Activated naive CD8-positive, alpha-beta T cell treated with anti-CD3 and anti-CD28 coated beads, Interleukin-2, amount 50 U/mL, for 16 hours (primary cell): ENCODE measurements at regions not wholly inside any gene's neighbourhood (a gene's known extent, or its start where the extent isn't known, plus 50 kb on each side); places are given as distances from the start of the nearest gene placed in this dataset.

Experiments
- DNase-seq: peaks from one replicate; pipeline ENCODE4 v3.0.0-alpha.2; 2020; ENCODE audit warnings: low read depth, low spot score

DNA sequence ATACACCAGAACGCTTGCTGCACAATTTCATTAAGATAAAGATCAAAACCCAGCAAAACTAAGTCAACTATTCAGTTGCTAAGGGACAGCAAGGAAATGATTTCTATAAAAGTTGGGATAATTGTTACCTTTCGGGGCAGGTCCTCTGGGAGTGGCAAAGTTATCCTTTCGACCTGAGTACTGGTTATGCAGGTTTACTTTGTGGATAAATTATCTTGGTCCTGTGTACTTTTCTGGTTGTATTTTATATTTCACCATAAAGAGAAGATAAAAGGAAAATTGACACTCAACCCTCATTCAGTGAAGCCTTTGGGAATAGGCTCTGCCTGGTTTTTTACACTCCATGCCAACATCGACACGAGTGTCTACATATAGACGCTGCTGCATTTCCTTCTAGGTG, 146.5 kb downstream of the SYK start:
- no peak for DNase-seq

DNA sequence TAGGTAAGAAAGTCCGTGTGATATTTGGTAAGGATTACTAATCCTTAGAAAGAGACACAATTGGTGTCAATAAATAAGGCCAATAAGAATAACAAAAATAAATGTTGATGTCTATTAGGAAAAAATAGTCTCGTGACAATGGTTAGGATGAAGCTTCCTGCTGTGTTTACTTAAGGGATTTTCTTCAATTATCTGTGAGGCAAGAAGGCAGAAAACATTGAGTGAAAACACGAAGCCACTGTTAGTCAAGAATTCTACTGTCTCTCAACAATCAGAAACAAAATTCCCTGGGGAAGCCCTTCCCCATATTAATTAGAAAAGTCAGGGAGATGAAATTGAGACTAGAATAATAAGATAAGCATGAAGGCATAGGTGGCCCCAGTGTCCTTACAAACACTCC, 149.0 kb downstream of the SYK start:
- DNase-seq = no peak

DNA sequence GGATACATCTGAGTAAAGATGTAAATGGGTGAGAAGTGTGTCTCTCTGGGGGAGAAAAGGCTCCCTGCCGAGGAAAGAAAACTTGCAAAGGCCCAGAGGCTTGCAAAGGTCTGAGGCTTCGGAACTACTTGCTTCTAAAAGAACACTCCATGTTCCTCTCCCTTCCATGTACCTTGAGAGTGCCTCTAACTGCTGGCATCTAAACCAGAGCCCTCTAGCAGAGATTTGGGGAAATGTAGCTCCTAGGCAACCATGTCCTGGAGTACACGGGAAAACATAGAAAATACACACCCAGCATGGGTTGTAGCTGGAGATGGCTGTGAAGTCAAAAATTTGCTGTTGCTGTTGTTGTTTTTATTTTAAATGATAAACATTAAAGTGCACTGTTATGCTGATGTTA, 151.6 kb downstream of the SYK start:
- DNase-seq = no peak

DNA sequence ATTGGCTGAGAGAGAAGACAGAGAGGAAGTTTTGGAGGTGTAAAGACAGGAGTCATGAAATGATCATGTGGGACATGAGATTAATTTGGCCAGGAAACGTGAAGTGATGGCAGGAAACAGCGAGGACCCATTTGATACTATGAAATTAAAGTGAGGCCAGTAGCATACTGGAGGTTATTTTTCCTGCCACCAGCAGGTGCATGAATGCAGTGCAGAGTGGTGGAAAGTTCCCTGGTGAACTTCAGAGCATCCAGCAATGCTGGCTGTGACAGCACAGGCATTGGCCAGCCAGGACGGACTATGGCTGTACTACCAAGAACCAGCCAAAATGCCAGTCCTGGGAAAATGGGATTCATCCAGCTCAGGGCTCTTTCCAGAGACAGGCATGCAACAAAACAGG, 152.2 kb downstream of the SYK start:
- no peak for DNase-seq

DNA sequence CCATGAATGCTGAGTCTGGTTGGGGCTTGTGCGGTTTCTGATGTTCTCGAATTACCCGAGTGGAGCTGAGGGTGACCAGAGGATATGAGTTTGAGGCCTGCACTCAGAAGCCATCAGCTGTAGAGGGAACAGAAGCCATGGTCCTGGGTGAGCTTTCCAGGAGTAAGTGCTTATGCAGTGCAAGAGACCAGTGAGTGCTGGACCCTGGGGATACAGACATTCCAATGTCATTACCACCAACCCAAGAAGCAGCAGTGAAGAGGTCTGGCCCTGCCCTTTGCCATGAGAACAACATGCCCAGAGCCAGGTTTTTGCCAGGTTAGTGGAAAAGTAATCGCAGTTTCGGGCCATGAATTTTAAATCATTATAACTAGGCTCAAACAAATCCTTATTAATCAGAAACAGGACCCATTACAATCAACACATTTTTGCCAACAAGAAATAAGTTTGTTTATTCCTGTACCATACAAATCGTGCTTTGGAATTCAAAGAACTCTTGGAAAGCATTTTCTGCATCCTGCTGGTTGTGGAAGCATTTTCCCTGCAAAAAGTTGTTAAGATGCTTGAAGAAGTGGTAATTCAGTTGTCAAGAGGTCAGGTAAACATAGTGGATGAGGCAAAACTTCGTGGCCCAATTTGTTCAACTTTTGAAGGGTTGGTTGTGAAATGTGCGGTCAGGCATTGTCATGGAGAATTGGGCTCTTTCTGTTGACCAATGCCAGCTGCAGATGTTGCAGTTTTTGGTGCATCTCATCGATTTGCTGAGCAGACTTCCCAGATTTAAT, 154.6 kb downstream of the SYK start:
- DNase-seq = no peak

DNA sequence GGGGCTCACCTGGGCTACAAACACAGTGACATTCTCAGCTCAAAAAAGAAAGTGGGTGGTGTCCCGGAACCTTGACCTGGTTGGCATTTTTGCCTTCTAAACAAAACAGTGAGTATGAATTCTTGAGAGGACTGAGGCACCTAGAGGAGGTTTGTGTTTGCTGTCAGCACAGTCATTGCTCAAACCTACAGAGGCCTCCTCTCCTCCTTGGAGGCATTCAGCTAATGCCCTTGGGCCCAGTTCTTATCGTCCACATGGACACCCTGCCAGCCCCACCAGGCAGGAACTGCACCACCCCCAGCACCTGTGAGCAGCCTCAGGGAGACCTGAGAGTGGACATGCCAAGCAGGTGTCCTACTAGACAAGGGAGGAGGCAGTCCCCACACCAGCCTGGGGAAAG, 156.7 kb downstream of the SYK start:
- no peak for DNase-seq

DNA sequence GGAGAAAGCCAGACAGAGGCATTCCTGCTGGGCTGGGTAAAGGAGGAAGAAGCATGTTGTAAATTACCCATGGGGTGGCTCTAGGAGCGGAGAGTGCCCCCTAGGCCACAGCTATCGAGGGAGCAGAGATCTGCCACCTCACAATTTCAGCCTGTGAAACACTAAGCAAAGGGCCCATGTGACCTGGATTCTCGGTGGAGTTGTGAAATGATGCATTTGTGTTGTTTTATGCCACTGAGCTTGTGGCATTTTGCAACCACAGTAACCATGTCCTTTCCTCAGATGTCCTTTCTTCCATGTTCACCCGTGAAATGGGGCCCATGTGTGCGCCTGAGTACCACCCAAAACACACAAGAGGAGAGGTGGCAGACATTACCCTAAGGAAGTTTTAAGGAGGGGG, 159.3 kb downstream of the SYK start:
- DNase-seq = no peak

DNA sequence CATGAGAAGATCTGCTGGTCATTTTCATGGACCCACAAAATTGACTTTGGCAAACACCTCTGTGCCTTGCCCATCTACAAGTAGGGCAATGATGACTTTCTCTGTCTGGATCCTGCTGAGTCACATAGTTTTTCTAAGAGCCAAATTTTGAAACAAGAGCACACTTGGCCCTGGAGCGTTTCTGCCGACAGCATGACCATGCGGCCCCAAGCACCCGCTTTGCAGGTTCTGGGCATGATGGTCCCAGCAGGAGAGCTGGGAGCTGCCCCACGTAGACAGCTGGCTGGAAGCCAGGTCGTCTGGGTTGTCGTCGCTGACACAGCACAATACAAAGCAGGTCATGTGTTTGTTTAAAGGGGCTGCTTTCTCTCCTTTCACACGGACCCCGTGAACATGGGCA, 159.8 kb downstream of the SYK start:
- no peak for DNase-seq

DNA sequence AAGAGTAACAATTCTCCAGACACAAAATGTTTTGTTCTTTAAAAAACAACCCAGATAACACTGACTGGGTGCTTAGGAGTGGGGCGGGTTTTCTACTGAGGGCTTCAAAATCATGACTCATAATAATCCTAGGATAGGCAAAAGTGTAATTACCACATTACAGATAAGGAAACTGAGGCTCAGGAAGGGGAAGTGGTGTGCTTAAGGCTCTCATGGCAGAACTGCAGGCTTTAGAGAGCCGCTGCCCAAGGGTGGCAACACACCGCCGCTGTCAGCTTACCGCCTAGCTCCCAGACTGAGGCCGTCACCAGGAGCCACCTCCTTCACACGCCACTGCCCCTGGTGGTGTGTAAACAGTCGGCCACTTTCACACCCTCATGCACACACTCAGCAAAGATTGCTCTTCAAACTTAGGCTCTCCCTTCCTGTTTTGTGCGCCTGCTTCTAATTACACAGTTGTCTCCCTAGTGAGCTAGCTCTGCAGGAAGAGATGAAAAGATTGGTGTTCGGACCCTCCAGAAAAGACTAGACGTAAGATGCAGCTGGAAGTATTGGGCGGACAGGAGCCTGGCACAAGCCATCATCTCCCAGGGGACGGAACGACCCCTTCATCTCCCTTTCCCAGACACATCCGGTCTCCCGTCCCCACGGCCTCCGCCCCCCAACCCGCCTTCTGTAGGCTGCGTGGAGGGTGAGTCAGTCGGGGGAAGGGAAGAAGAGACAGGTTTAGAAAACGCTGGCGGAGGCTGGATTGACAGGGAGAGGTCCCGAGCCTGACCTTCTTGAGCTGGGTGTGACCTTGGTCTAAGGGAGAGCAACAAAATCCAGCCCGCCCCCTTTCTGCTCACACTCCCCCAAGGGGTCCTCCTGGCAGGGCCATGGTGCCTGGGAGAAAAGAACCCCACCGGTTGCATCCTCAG, 162.7 kb downstream of the SYK start:
- DNase-seq = no peak

DNA sequence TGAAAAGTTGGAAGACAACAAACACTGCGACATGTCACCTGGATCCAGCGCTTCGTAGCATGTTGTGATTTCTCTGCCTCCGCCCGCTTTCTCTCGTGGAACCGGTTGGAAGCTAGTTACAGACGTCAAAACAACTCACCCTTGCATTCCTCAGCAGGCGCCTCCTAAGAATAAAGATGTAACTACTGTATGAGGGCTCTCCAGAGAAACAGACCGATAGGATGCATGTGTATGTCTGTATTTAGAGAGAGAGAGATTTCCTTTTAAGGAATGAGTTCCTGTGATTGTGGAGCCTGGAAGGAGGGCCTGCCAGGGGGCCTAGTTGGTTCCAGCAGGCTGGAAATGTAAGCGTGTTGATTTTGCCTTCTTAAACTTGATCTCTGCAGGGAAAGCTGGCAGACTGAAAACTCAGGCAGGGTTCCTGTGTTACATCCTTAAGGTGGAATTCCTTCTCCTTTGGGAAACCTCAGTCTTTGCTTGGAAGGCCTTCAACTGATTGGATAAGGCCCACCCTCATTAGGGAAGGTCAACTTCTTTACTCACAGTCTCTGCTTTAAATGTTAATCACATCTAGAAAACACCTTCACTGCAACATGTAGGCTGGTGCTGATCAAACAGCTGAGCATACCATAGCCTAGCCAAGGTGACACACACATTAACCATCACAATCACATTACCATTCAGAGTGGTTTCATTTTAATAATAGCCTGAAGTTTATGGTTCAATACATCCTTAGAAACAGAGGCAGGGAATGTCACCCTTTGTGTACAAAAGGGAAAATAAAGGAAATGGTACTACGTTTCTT, 163.8 kb downstream of the SYK start:
- DNase-seq = no peak

DNA sequence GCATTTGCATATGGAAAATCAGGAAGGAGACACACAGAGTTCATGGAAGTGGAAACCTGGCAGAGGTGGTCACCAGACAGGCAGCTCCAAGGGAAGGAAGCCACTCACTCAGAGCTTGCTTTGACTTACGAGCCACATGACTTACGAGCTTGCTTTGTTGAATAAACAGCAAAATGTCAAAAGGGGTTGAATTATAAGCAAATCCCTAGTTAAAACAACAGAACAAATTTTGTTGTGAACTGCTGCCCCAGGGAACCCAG, 164.3 kb downstream of the SYK start:
- DNase-seq = no peak

DNA sequence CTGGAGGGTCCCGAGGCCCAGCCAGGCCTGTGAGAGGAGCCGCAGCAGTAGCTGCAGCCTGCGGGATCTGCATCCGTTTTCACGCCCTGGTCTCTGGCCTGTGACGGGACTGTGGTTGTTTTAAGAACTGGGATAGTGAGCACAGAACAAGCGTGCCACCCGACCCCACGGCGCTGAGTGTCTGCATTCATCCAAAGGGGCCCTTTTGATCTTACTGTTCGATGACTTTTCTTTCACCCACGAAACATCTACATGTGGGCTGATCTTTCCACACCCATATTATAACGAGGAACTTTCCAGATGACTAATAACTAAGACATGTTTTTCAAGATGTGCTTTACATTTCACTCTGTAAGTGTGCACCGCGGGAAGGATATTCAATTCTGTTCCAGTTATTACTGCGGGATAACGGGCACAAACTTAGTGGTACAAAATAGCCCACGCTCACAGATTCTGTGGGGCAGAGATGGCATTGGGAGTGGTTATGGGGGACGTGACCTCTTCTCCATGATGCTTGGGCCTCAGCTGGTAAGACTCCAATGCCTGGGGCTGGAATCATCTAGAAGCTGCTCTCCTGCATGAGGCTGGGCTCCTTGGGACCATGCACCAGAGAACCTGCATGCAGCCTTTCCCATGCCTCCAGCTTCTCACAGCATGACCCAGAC, 165.0 kb downstream of the SYK start:
- no peak for DNase-seq

DNA sequence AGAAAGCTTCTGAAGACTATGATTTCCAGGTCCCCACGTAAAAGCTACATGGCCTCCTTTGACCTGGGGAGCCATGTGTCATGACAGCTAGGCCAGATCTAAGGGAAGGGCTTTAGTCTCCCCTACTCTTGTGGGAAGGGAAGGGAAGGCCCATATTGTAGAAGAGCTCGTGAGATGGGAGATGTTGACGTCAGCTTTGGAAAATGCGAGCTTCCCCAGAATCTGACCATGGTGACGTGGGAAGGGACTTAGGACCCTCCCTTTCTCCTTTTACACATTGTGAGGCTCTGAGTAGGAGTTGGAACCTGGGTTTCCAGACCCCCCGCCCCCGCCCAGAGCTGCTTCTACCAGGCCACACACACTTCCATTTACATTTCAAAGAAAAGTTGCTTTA, 165.5 kb downstream of the SYK start:
- no peak for DNase-seq

DNA sequence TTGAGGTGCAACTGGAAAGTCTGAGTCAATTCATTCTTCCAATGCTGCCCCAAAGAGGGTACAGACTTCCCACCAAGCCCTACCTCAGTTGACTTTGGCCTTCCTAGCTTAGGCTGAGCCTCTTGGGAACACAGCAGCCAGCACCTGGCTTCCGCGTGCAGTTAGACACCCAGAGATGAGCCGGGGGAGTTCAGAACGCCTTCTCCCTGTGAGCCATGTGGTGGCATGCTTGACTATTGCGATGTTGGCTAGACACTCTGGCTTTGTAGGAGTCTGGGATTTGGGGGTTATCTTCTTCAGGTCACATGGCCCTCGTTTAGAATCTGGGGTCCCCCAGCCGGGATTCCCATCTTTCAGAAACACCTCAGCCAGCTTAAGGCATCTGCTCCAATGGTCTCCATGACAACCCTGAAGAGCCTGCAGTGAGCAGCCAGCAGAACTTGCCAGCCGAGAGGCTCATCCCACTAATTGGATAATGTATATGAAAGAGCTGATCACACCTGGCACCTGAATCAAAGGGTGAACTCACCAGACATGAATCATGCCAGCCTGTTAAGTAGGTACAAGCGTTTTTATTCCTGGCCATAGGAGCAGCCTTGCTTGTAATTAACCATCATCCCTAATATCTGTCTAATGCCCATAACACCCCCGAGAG, 167.5 kb downstream of the SYK start:
- DNase-seq = no peak

DNA sequence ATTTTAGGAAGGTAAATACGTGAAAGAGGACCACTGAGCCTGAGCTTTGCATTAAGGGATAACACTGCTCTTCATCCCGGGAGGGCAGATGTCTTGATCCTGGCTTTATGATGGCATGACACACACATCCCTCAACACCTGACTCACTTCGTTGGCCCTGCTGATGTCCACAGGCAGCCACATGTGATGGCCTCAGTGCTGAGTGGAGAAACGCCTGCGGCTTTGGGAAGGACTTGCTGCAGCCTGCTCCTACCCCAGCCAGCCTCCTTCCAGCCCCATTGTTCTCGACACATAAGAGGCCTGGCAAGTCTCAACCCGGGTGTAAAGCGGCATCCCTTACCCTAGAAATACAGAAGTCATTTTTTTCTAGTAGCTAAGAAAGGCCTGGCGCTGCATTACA, 169.0 kb downstream of the SYK start:
- no peak for DNase-seq

DNA sequence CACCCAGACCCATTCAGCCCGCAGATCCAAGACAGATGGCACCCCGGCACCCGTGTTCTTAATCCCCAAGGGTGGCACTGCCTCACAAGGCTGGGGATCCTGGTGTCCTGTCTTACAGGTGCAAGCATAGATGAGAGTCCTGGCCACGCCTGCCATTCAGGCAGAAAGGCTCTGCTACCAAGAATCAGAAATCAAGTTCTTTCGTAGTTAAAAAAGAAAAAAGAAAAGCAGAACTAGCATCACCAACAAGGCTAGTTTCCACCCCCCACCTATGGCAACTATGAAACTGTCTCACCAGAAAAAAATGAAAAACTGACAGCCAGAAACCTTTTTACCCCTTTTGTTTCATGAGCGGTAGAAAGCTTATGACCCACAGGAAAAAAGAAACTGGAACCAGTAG, 170.4 kb downstream of the SYK start:
- DNase-seq = no peak

DNA sequence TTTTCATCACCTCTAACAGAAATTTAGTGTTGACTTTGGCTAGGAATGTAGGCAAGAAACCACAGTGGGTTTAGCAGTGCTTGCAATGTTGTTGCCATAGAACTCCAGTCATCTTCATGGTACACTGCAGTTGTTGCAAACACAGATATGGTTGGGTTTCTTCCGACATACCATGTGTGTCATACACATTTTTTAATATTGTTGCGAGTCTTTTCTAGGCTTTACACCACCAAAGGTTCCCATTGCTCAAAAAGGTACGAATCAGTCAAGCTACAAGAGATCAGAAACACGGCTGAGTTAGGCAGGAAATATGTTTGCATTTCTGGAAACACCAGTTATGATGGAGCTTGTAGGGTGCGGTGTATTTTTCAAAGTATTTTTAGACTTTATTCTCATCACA, 172.4 kb downstream of the SYK start:
- no peak for DNase-seq

DNA sequence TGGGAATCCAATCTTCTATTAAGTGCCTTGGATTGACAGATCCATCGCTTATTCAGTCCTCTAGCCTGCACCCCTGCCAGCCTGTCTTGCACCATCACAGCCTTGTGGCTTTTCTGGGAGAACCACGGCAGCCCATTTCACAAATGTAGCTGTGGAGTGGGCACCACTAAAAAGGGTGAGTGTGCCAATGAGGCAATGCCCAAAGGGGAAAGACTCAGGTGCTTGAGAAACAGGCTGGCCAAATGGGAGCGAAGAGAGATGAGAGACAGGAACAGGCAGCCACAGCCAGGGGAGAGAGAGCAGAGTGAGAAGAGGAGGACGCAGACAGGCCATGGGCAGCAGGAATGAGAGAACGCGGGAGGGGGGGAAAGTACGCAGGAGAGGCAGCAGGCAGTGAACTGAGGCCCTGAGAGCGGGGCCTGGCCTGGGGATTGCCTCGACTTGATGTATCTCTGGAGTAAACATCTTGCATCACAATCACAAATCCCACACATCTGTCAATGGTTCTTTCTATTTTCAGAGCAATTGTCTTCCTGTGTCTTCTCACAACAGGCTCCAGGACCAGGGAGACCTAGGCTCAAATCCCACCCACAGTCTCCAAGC, 173.1 kb downstream of the SYK start:
- DNase-seq = no peak

DNA sequence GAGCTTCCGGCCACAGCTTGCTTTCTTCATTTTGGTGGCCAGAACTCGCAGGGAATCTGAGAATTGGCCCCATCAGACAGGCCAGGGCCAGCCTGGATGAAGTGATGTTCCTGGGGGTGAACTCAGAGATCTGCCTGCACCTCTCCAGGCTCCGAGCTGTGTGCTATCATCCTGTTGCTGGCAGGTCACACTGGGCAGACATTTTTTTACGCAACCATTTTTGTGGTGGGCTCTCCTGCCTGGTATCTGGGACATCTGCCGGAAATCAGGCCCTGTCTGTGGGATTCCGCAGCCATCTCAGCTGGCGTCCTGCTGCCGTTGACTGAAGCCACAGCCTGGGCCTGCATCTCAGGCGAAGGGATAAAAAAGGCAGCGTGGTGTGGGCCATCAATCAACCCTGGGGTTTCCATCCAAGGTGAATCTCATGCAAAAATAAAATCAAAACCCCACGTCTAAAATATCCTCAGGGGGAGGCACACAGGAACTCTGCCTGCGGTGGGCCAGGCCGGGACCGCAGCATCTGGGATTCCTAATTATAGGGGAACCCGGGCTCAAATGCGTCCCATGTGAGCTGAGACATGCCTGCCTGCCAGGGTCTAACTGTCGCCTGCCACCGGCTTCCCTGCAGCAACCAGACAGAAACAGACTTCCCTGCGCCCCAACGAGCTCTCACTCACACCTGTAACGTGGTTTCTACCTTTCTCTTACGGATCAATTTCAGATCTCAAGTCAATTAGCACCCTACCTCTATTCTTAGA, 174.3 kb downstream of the SYK start:
- no peak for DNase-seq

DNA sequence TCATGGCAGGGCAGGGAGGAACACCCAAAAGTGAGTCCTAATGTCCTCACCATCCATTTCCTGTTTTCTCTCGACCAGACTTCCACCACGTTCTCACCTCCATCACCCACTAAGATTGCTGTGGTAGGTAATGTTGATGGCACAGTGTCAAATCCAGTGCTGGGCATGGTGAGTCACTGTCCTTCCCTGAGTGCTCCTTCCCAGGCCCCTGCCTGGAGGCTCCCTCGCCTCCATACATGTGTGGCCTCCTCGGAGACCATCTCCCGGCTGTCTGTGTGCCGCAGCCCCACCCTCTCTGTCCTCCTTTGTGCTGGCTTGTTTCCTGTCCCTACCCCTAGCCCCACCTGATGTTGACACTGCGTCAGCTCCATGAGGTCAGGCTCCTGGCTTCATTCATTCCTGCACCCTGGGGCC, 177.5 kb downstream of the SYK start:
- DNase-seq = no peak
